K562 (cell line): ENCODE measurements at regions not wholly inside any gene's neighbourhood (a gene's known extent, or its start where the extent isn't known, plus 50 kb on each side); places are given as distances from the start of the nearest gene placed in this dataset.

ENCODE experiments used
- ATAC-seq: fragments of 200-7000 bp; cut with Tn5 transposase; 3 replicates; pipeline ENCODE4 v1.9.1; 2020; ENCODE audit warnings: moderate library complexity
- BruUV-seq: library from RNA; stranded (reverse); fragments of 400-500 nt; replicated peaks from 2 replicates; lab custom pipeline; 2021; lab: Mats Ljungman, UMichigan
- CTCF ChIA-PET: fragments of 300-600 bp; formaldehyde crosslinking; extraction: SDS; loops from one replicate; lab custom pipeline; 2021; ENCODE audit warnings: low intra/inter-chr PET ratio; lab: Yijun Ruan, JAX
- POLR2A ChIA-PET: fragments of 300-600, 350-650 bp; sonication (Branson Sonifier 250); formaldehyde crosslinking; extraction: SDS; loops from one replicate; lab custom pipeline; 2021; ENCODE audit warnings: antibody characterized with exemption, inconsistent platforms; lab: Yijun Ruan, JAX
- DNase-seq, 4 experiments: peaks; one replicate each; pipeline versions ENCODE4 v3.0.0 to v3.0.0-alpha.2; 2011 to 2018; ENCODE audit warnings: low spot score in 3 of 4, mixed read lengths in 3 of 4; ENCODE audit errors: extremely low read depth in 1 of 4
- FAIRE-seq: peaks from 2 replicates; lab custom pipeline; 2011; peaks lifted over from hg19 to GRCh38; lab: Jason Lieb, UNC
- H2AFZ ChIP-seq: 2 replicates; pipeline ENCODE4 v1.6.0; 2011; ENCODE audit warnings: low read depth, low read length, control low read depth, inconsistent platforms
- H3K27ac ChIP-seq: fragments of 200-600 bp; 3 replicates; pipeline ENCODE4 v1.8.0; 2011; ENCODE audit warnings: low read depth, mild to moderate bottlenecking, control low read depth, inconsistent platforms, low read length, moderate library complexity, mixed read lengths; ENCODE audit errors: extremely low read depth
- H3K27me3 ChIP-seq, 2 experiments: fragments of 300-600 bp in 1 of 2; 2 replicates in 1 of 2; 3 replicates in 1 of 2; pipeline versions ENCODE4 v1.6.0 to v1.8.0; 2011; ENCODE audit warnings: inconsistent platforms in 2 of 2, low read length in 2 of 2, mild to moderate bottlenecking in 1 of 2, mixed read lengths in 1 of 2, moderate library complexity in 1 of 2; ENCODE audit not compliant: control insufficient read depth in 2 of 2, insufficient read depth in 2 of 2
- H3K36me3 ChIP-seq: fragments of 300-600 bp; 3 replicates; pipeline ENCODE4 v1.8.0; 2011; ENCODE audit warnings: mild to moderate bottlenecking, low read length, inconsistent platforms; ENCODE audit not compliant: control insufficient read depth, insufficient read depth
- H3K4me1 ChIP-seq, 2 experiments: fragments of 200-600 bp in 1 of 2; replicated peaks in 1 of 2; 2 replicates in 1 of 2; 3 replicates in 1 of 2; pipeline versions ENCODE4 v1.5.1 to v1.8.0; 2011; ENCODE audit warnings: inconsistent platforms in 2 of 2, low read length in 2 of 2, mild to moderate bottlenecking in 1 of 2, mixed read lengths in 1 of 2, moderate library complexity in 1 of 2; ENCODE audit not compliant: control insufficient read depth in 2 of 2, insufficient read depth in 2 of 2
- H3K4me2 ChIP-seq: 2 replicates; pipeline ENCODE4 v1.6.1; 2011; ENCODE audit warnings: low read length, control low read depth, inconsistent platforms, mixed read lengths; ENCODE audit not compliant: insufficient read depth
- H3K4me3 ChIP-seq: fragments of 200-600 bp; sonication (generic), shearing (Covaris generic); 2 replicates; pipeline ENCODE4 v1.5.1; 2016; ENCODE audit warnings: control low read depth, inconsistent platforms
- H3K79me2 ChIP-seq: fragments of 200-600 bp; 3 replicates; pipeline ENCODE4 v1.8.0; 2011; ENCODE audit warnings: low read length, inconsistent platforms; ENCODE audit not compliant: control insufficient read depth, insufficient read depth
- H3K9ac ChIP-seq, 2 experiments: 2 replicates each; pipeline versions ENCODE4 v1.6.0 to v1.6.1; 2011; ENCODE audit warnings: low read depth in 2 of 2, low read length in 2 of 2, control low read depth in 1 of 2, inconsistent platforms in 1 of 2, mild to moderate bottlenecking in 1 of 2, mixed read lengths in 1 of 2; ENCODE audit not compliant: insufficient read depth in 1 of 2
- H3K9me1 ChIP-seq: one replicate; pipeline ENCODE4 v1.6.0; 2011; ENCODE audit warnings: inconsistent platforms, mild to moderate bottlenecking, low read length, moderate library complexity; ENCODE audit not compliant: control insufficient read depth, insufficient read depth
- H3K9me3 ChIP-seq: replicated peaks from 2 replicates; pipeline ENCODE4 v1.5.1; 2011; ENCODE audit warnings: low read depth, low read length, inconsistent platforms; ENCODE audit not compliant: control insufficient read depth, insufficient read depth
- H4K20me1 ChIP-seq: replicated peaks from 2 replicates; pipeline ENCODE4 v1.6.1; 2011; ENCODE audit warnings: low read length, inconsistent platforms, mixed read lengths; ENCODE audit not compliant: control insufficient read depth, insufficient read depth
- CHD4 ChIP-seq: fragments of 200-600 bp; sonication (generic); IDR thresholded peaks from 3 replicates; pipeline ENCODE4 v1.6.1; 2012; ENCODE audit warnings: low read depth, mild to moderate bottlenecking, mixed read lengths, low read length, inconsistent platforms; ENCODE audit not compliant: insufficient read depth, insufficient replicate concordance, poor library complexity, severe bottlenecking
- ESRRA ChIP-seq: fragments of 450-650 bp; IDR thresholded peaks from 2 replicates; pipeline ENCODE4 v1.6.1; 2014; ENCODE audit warnings: low read depth, mild to moderate bottlenecking, moderate library complexity, borderline replicate concordance
- ETS2 ChIP-seq: IDR thresholded peaks from 2 replicates; pipeline ENCODE4 v1.6.1; 2016; ENCODE audit warnings: borderline replicate concordance, missing genetic modification characterization, mild to moderate bottlenecking, moderate library complexity, missing compliant biosample characterization; ENCODE audit not compliant: poor library complexity, severe bottlenecking
- GABPB2 ChIP-seq: fragments of 250-450 bp; sonication (Bioruptor Pico); conservative IDR thresholded peaks from 2 replicates; pipeline ENCODE4 v1.5.1; 2021; ENCODE audit warnings: mild to moderate bottlenecking
- PBX2 ChIP-seq, 2 experiments: IDR thresholded peaks in 1 of 2; conservative IDR thresholded peaks in 1 of 2; 2 replicates each; pipeline ENCODE4 v1.6.1; 2016; ENCODE audit warnings: low read depth in 2 of 2, mild to moderate bottlenecking in 1 of 2, missing compliant biosample characterization in 1 of 2, missing genetic modification characterization in 1 of 2, moderate library complexity in 1 of 2
- PURB ChIP-seq: sonication (generic); formaldehyde crosslinking; IDR thresholded peaks from 2 replicates; pipeline ENCODE4 v1.9.0; 2021; ENCODE audit warnings: low read depth, mild to moderate bottlenecking, missing genetic modification reagents
- SAFB ChIP-seq: fragments of 200-400 bp; formaldehyde crosslinking; IDR thresholded peaks from 2 replicates; pipeline ENCODE4 v1.6.1; 2017; ENCODE audit warnings: low read depth, low read length, borderline replicate concordance
- TAF7 ChIP-seq: fragments of 450-650 bp; IDR thresholded peaks from 2 replicates; pipeline ENCODE4 v1.6.1; 2016; ENCODE audit warnings: missing genetic modification characterization, missing compliant biosample characterization
- TGIF2 ChIP-seq: sonication (generic); formaldehyde crosslinking; IDR thresholded peaks from 2 replicates; pipeline ENCODE4 v1.8.1; 2022; ENCODE audit warnings: mild to moderate bottlenecking, missing genetic modification reagents, moderate library complexity
- TSC22D4 ChIP-seq: fragments of 450-650 bp; IDR thresholded peaks from 2 replicates; pipeline ENCODE4 v1.6.1; 2016; ENCODE audit warnings: missing genetic modification characterization, missing biosample characterization, control low read depth
- ZKSCAN3 ChIP-seq: fragments of 250-450 bp; sonication (Bioruptor Pico); IDR thresholded peaks from 2 replicates; pipeline ENCODE4 v1.4.0; 2020
- ZNF253 ChIP-seq: fragments of 250-450 bp; sonication (Bioruptor Pico); conservative IDR thresholded peaks from 2 replicates; pipeline ENCODE4 v1.6.1; 2021; ENCODE audit warnings: mild to moderate bottlenecking
- WGBS: fragments of 100-300 bp; shearing (Covaris generic); methylation state at CpG from one replicate; pipeline ENCODE4 v1.1.6; 2016; ENCODE audit warnings: low coverage, mixed read lengths; ENCODE audit not compliant: insufficient coverage; ENCODE audit errors: missing lambda C conversion rate; 5-methylcytosine and 5-hydroxymethylcytosine counted together
- in situ Hi-C: fragments of 300-500 bp; cut with MboI; formaldehyde crosslinking; loops from 4 replicates; pipeline ENCODE4 v1.15.0; 2018; ENCODE audit warnings: inconsistent platforms, mixed read lengths
- intact Hi-C: fragments of 100-400 bp; cut with micrococcal nuclease; formaldehyde crosslinking; loops from 2 replicates; pipeline ENCODE4 v1.14.2; 2022

- Histone ChIP-seq H3K27me3 (no peaks in the 10 kb centered on the region), H2AFZ (no peak overlapping the region), H3K4me3 (no peak overlapping the region), H3K4me1 (no peaks in the 10 kb centered on the region), H3K9ac (no peak overlapping the region), H3K79me2 (no peaks in the 10 kb centered on the region), H4K20me1 (no peaks in the 10 kb centered on the region), H3K36me3 (no peaks in the 10 kb centered on the region), H3K9me3 (no peaks in the 10 kb centered on the region), H3K4me2 (no peak overlapping the region), H3K9me1 (no peaks in the 10 kb centered on the region), H3K27ac (no peak overlapping the region)
- intact Hi-C loops, result no loop called here
- ATAC-seq, result no peak
- POLR2A ChIA-PET, result no interaction called here
- no peak for DNase-seq
- no TSS peak for BruUV-seq
- in situ Hi-C loops, result no loop called here
- WGBS, result 0% methylated on average over 10 of the region's 11 CpGs
- no peak for FAIRE-seq
- TF ChIP-seq TSC22D4 (tag) (no peak), ZNF253 (CRISPR knock-in tag) (no peak), ZKSCAN3 (no peak), ESRRA (no peak), TGIF2 (CRISPR knock-in tag) (no peak)
- CTCF ChIA-PET, result no interaction called here
Observed at GRCh38 chr9:87255431-87256155, 242.1 kb upstream of the DAPK1 start.

- Histone ChIP-seq H3K79me2 (no peaks in the 10 kb centered on the region), H3K9me1 (no peaks in the 10 kb centered on the region), H2AFZ (no peak overlapping the region), H4K20me1 (no peaks in the 10 kb centered on the region), H3K9ac (no peak overlapping the region), H3K36me3 (no peaks in the 10 kb centered on the region), H3K27ac (no peak overlapping the region), H3K4me1 (no peaks in the 10 kb centered on the region), H3K4me3 (no peak overlapping the region), H3K9me3 (no peaks in the 10 kb centered on the region), H3K4me2 (no peak overlapping the region), H3K27me3 (no peaks in the 10 kb centered on the region)
- intact Hi-C loops, result no loop called here
- CTCF ChIA-PET, result no interaction called here
- ATAC-seq (no peak), FAIRE-seq (no peak), DNase-seq (no peak)
- POLR2A ChIA-PET, result no interaction called here
- no TSS peak for BruUV-seq
- in situ Hi-C loops, result no loop called here
- TF ChIP-seq ETS2 (no peak), SAFB (no peak), GABPB2 (CRISPR knock-in tag) (no peak), CHD4 (no peak), TAF7 (no peak), PBX2 (CRISPR knock-in tag; IDR thresholded peaks at IDR 0.05; ENCODE audit: low read depth) (no peak), PBX2 (tag; conservative IDR thresholded peaks at IDR 0.05; ENCODE audit: low read depth) (no peak), PURB (CRISPR knock-in tag) (no peak)
Observed at GRCh38 chr9:87256973-87257372, 240.7 kb upstream of the DAPK1 start.
